Eye (tissue), 1 donor: ENCODE measurements at regions not wholly inside any gene's neighbourhood (a gene's known extent, or its start where the extent isn't known, plus 50 kb on each side); places are given as distances from the start of the nearest gene placed in this dataset.

Source experiments
- DNase-seq: peaks from one replicate; pipeline ENCODE4 v3.0.0-alpha.2; 2015

DNA sequence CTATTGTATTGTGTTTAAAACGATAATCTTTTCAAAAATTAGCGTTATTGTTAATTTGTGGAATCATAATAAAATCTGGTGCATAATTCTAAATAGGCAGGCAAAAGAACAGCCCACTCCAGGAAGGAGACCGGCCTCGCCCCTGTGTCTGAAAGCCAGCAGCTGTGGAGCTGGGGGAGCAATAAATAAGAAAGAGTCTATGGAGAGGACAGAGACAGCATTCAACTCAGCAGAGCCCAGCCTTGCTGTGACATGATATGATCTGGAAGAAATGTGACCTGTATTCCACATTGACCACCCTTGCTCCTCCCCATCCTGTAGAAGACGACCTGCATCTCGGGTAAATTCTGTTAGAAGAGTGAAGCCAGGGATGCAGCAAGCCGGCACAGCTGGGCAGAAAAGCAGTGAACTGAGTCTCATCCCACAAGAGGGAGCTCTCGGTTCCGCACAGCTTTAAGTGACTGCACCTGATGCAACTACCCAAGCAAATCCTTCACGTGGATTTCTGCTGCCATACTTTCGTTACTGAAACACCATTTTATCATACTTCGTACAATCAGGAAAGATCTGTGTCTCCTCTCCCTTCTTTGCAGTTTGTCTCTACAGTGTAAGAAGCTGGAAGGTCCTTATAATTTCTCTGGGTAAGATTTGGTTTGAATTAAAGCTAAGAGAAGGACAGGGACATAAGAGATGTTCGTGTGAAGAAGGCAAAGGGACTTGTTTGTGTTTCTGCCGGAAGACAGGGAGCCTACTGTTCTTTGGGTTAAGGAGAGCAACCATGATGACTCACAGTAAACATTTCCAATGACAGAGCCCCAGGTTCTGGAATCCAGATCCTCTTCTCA is 427.1 kb downstream of the GPAM start:
- DNase-seq, result peak; percentile 79

- no peak for DNase-seq
These were observed 425.0 kb downstream of the GPAM start for GRCh38 chr10:111758593-111758992.

DNA sequence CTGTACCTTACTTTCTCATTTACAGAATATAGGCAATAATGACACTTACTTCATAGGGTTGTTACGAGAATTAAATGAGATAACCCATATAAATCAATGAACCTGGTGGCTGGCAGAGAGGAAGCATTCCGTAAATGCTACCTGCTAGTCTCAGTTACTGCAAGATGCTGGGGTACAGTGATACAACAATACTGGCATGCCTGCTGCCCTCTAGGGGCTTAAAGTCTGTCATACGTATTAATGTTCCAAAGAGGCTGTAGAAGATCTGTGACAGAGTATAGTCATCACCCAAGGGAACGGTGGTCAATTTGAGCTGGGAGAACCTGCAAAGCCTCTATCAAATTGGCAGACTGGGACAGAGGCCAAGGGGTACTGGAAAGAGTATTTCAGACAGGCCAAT is 421.5 kb downstream of the GPAM start:
- DNase-seq, result no peak

DNA sequence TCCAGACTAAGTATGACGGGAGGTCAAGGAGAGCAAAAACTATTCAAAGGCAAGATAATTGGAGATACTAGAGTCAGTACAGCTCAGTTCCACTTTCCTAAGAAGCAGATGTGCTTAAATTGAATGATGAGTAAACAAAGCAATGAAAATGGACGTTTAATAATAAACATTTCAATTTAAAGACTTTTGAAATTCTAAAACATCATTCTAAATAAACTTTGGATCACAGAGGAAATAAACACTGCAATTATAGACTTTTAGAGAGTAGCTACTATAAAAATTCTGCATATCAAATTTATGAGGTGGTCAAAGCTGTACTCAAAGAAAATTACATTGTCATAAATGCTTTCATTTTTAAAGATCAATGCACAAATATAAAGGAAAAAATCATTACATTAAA is 418.3 kb downstream of the GPAM start:
- no peak for DNase-seq

- DNase-seq, result no peak
These were observed 417.1 kb downstream of the GPAM start for GRCh38 chr10:111766464-111766863.

DNA sequence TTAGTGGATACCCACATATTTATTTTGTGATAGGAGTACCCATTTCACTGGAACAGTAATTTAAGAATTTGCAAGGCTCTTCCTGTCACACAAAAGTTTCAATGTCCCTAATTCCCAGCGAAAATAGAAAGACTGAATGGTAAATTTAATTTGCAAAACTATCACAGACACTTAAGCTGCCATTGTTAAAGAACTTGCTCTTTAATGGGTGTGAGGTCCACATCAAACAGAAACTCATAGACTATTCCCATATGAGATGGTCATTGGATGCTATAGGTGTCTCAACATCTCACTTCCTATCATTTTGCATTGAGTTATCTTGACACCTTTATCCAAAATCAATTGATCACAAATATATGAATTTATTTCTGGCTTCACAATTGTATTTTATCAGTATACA is 415.9 kb downstream of the GPAM start:
- no peak for DNase-seq

DNA sequence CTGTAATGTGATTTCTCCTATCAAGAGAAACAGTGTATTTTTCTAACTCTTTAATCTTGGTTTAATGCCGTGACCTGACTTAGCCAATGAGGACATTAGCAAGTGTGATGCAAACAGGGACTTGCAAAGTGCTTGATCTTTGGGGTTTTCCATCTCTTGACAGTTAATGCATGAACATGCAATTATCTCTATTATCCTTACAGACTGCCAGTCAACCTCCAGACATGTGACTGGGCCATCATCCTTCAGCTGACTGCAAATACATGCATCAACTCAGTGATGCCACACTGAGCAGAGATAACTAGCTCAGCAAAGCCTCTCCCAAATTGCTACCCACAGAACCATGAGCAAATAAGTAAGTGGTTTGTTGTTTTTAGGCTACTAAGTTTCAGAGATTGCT is 409.6 kb downstream of the GPAM start:
- no peak for DNase-seq

GRCh38 chr10:111774486-111774885 is 409.1 kb downstream of the GPAM start:
- no peak for DNase-seq

- no peak for DNase-seq
These were observed 399.1 kb downstream of the GPAM start for GRCh38 chr10:111784436-111784835.

DNA sequence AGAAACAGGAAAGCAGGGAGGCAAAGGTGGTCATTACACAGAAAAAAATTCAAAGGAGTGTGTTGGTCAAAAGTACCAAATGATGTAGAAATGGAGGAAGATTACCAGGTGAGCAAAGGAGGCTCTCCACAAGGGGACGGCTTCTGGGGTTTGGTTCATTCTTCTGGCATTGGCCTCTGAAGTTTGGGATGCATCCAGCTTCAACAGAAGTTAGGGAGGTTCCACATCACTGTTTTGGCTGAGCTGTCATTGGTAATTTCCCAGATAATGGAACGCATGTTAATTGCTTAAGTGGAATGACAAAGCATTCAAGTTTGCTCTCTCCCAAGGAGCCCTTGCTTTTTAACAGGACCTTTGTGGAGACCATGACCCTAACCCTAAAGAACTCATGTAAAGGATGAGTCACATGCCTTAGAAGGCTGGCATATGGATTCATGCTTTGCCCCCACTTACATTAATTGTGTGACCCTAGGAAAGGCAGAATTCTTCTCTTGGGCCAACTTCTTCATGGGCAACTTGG is 398.6 kb downstream of the GPAM start:
- DNase-seq, result no peak

DNA sequence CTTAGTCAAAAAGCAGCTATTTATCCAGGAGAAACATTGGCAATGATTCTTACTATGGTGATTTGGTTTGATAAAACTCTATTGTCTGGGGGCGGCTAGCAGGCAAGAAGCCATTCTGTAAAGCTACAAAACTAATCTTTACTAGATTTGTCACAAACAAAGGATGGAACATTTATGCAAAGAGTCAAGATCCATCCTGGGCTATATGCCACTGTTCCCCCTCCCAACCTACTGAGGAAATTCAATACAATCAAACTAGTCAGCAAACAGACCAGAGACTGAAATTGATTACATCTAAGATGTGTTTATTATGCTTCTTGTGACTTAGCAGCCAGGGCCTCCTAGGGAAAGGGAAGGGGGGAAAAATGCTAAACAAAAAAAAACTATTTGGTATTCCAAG is 397.6 kb downstream of the GPAM start:
- peak; percentile 12 for DNase-seq

GRCh38 chr10:111789821-111790220 is 393.7 kb downstream of the GPAM start:
- DNase-seq, result no peak

DNA sequence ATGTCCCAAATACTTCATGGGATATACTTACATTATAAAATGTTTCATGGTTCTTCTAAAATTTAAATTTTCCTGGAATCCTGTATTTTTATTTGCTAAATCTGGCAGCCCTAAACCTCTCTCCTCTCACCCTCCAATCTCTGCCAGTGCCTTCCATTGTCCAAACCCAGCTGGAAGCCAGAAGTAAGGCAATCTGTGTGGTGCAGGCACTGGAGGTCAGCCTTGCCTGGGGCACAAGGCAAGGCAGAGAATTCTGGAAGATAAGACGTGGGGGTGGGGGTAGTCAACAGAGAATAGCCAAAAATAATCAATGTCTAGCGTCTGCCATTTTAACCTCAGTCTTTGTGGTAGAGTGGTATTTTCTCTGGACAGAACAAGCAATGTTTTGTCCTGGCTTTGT is 381.7 kb downstream of the GPAM start:
- DNase-seq, result no peak

DNA sequence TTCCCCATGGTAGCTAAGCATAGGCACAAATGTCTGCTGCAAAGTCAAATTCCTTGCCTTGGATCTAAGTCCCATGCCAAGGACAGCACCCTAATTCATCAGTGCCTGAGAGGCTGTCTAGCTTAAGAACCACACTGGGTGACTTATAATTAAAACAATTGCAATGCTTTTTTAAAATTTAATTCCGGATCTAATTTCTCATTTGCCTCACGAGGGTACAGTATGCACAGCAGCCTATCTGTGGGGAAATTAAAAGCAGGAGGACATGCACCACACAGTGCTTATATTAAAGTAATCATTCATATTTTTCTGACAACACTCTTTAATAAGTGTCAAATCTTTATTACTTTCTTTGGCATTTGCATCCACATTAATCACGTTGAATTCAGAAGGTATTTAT is 378.8 kb downstream of the GPAM start:
- no peak for DNase-seq

- no peak for DNase-seq
These were observed 372.0 kb downstream of the GPAM start for GRCh38 chr10:111811517-111811916.

- DNase-seq, result no peak
These were observed 363.1 kb downstream of the GPAM start for GRCh38 chr10:111820471-111820870.

DNA sequence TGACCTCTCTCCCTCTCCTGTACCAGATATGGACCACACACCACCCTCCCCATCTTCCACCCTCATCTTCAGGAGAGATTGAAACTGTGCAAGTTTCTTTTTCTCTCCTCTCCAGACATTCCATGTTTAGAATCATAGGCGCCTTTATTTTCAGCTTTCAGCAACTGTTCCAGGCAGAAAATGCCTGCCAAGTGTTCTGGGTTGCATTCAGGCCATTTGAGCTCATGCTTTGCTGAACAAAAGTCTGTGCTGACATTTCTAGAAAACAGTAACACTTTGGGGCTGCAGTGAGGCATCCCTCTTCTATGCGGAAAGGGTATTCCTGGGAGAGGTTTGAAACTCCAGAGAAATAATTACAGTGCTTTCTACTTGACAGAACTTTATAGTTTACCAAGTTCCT is 361.7 kb downstream of the GPAM start:
- DNase-seq, result no peak

DNA sequence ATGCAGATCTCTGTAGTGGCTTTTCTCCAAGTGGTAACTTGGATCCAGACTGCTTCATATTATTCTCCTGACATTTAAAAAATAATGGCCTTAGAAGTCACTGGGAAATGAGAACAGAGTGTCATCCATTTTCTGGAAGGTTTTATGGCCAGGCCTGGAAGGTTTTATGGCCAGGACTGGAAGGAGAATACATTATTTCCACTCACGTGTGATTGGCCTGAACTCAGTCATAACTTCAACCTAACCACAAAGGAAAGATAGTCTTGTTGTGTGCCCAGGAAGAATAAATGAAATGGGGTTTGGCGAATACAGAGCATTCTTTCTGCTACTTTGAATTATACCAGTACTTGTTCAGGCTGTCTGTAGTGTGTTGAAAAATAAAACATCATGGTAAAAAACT is 360.9 kb downstream of the GPAM start:
- DNase-seq, result no peak

DNA sequence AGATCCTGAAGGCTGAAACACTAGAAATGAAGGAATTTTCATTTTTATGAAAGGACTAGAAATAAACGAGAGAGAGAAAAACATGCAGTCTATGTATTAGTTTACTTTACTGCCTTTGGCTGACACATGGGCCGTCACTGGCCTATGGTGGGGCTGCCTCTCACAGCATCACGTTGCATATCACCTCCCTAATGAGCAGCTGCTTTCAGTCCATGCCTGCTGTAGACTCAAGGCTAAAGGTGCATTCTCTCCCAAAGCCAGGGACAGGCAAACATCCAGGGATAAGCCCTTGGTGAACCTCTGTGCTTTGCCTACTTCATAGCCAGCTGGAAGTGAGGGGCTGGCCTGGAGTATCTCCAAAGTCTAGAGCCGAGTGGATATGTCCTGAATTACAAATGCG is 359.4 kb downstream of the GPAM start:
- no peak for DNase-seq

DNA sequence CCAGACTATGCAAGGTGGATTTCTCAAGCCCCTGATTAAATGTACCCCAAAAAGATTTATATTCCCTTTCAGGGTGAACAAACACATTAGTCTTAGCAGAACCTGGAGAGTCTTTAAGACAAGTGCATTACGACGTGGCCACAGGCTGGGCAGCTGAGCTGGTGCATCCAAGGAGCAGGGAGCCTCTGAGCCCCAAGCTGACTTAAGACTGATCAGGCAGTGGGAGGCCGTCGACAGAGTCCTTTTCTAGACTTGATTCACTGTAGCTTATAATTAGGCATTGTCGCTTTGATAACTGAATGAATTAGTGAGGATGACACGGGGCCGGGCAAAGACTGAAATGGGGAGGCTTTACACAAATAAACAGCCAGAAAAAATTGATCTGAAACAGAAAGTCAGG is 353.2 kb downstream of the GPAM start:
- DNase-seq, result peak; percentile 39

GRCh38 chr10:111831058-111831457 is 352.5 kb downstream of the GPAM start:
- no peak for DNase-seq

- no peak for DNase-seq
These were observed 350.3 kb downstream of the GPAM start for GRCh38 chr10:111833251-111833650.

DNA sequence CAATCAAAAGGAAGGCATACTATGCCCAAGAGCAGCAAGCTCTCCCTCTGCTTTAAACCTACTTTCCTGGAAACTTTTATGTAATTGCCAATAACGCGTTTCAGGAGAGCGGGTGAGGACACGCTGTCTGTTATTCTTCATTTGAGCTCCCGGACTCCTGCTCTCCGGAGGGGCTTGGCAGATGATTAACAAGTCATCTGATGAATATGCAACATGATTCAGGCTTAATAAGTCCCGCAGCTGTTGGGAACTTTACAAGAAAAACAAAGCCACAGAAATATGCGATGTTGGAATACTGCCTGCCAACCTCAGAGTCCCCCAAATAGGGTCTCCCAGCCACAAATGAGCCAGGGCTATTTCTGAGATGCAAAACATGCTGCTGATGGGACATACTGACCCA is 348.0 kb downstream of the GPAM start:
- peak; percentile 61 for DNase-seq

DNA sequence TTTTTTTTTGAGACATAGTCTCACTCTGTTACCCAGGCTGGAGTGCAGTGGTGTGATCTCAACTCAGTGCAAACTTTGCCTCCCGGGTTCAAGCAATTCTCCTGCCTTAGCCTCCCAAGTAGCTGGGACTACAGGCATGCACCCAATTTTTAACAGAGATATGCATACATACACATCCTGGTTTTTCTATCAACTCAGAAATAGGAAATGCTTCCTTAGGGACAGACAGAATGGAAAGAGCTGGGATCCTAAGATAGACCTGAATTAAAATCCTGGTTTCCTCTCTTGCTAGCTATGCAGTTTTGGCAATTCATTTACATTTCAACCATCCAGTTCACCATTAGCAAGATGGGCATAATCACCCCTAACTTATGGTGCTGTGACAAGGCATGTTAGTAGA is 347.5 kb downstream of the GPAM start:
- DNase-seq, result no peak

DNA sequence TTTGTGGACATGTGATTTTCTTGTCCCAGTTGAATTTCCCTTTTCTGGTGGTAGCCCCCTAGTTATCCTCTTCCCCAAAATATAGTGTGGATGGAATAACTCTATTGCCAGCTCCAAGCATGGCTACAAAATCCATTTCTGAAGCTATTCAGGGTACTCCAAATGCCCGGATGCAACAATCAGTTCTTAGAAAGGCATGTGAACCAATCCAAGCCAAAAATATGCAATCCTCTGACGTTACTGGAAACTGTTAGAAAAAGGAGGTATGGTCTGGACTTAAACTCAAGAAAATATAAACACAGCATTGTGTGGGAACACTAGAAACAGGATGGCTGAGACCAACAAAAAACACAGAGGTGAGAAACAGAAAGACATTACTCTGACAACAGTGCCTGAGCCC is 347.0 kb downstream of the GPAM start:
- no peak for DNase-seq
